IMR-90 (cell line): ENCODE measurements at regions not wholly inside any gene's neighbourhood (a gene's known extent, or its start where the extent isn't known, plus 50 kb on each side); places are given as distances from the start of the nearest gene placed in this dataset.

ENCODE experiments used
- ATAC-seq: fragments of 200-7000 bp; cut with Tn5 transposase; 2 replicates; pipeline ENCODE4 v1.9.1; 2020; ENCODE audit warnings: low read depth, mild to moderate bottlenecking, moderate library complexity
- BruUV-seq: library from RNA; stranded (reverse); fragments of 400-500 nt; replicated peaks from 2 replicates; lab custom pipeline; 2021; lab: Mats Ljungman, UMichigan
- CTCF ChIA-PET: fragments of 300-600 bp; formaldehyde crosslinking; extraction: SDS; loops from one replicate; lab custom pipeline; 2021; ENCODE audit warnings: antibody characterized with exemption; lab: Yijun Ruan, JAX
- POLR2A ChIA-PET: fragments of 300-600 bp; sonication (Branson Sonifier 250); formaldehyde crosslinking; loops from one replicate; lab custom pipeline; 2022; ENCODE audit warnings: antibody characterized with exemption; ENCODE audit not compliant: unreplicated experiment; lab: Charles Lee
- DNase-seq: peaks from one replicate; pipeline ENCODE4 v3.0.0; 2013
- H2AFZ ChIP-seq: replicated peaks from 2 replicates; pipeline ENCODE3; 2013; ENCODE audit warnings: low read length, mild to moderate bottlenecking; ENCODE audit not compliant: poor library complexity
- H2AK5ac ChIP-seq: 2 replicates; pipeline ENCODE4 v1.6.1; 2013; ENCODE audit warnings: low read depth, low read length, inconsistent platforms
- H2AK9ac ChIP-seq: replicated peaks from 2 replicates; pipeline ENCODE3; 2013; ENCODE audit warnings: mild to moderate bottlenecking, low read depth, low read length, moderate library complexity; ENCODE audit not compliant: poor library complexity
- H2BK120ac ChIP-seq: 2 replicates; pipeline ENCODE4 v1.6.1; 2013; ENCODE audit warnings: low read depth, low read length, inconsistent platforms
- H2BK15ac ChIP-seq: 3 replicates; pipeline ENCODE4 v1.6.1; 2013; ENCODE audit warnings: low read depth, low read length, inconsistent platforms
- H2BK20ac ChIP-seq: 2 replicates; pipeline ENCODE4 v1.6.1; 2013; ENCODE audit warnings: low read depth, mild to moderate bottlenecking, inconsistent platforms, low read length, moderate library complexity
- H2BK5ac ChIP-seq: 2 replicates; pipeline ENCODE4 v1.6.1; 2013; ENCODE audit warnings: mild to moderate bottlenecking, low read depth, low read length, inconsistent platforms; ENCODE audit not compliant: poor library complexity, severe bottlenecking
- H3K14ac ChIP-seq: replicated peaks from 2 replicates; pipeline ENCODE4 v1.6.1; 2013; ENCODE audit warnings: low read depth, low read length, inconsistent platforms
- H3K18ac ChIP-seq: 2 replicates; pipeline ENCODE4 v1.6.1; 2013; ENCODE audit warnings: low read depth, low read length, control low read depth
- H3K23ac ChIP-seq: 2 replicates; pipeline ENCODE4 v1.6.1; 2013; ENCODE audit warnings: low read depth, low read length, inconsistent platforms
- H3K27ac ChIP-seq: 2 replicates; pipeline ENCODE4 v1.5.1; 2013; ENCODE audit warnings: mild to moderate bottlenecking, control low read depth, low read length; ENCODE audit not compliant: insufficient read depth
- H3K27me3 ChIP-seq: 2 replicates; pipeline ENCODE4 v1.6.1; 2013; ENCODE audit warnings: low read length; ENCODE audit not compliant: control insufficient read depth, insufficient read depth
- H3K36me3 ChIP-seq: 2 replicates; pipeline ENCODE4 v1.6.1; 2013; ENCODE audit warnings: low read length, mixed read lengths; ENCODE audit not compliant: control insufficient read depth, insufficient read depth
- H3K4ac ChIP-seq: 2 replicates; pipeline ENCODE4 v1.6.1; 2013; ENCODE audit warnings: low read depth, low read length, inconsistent platforms
- H3K4me1 ChIP-seq: 2 replicates; pipeline ENCODE4 v1.6.1; 2013; ENCODE audit warnings: low read length, mixed read lengths; ENCODE audit not compliant: control insufficient read depth, insufficient read depth
- H3K4me2 ChIP-seq: 2 replicates; pipeline ENCODE4 v1.6.1; 2013; ENCODE audit warnings: low read depth, mild to moderate bottlenecking, control low read depth, low read length, moderate library complexity
- H3K4me3 ChIP-seq: 2 replicates; pipeline ENCODE4 v1.5.1; 2013; ENCODE audit warnings: low read depth, mild to moderate bottlenecking, control low read depth, low read length, moderate library complexity; ENCODE audit not compliant: insufficient read depth
- H3K56ac ChIP-seq: 2 replicates; pipeline ENCODE4 v1.6.1; 2013; ENCODE audit warnings: low read length, inconsistent platforms; ENCODE audit not compliant: insufficient read depth; ENCODE audit errors: extremely low read depth
- H3K79me1 ChIP-seq, 2 experiments: 2 replicates each; pipeline ENCODE4 v1.6.1; 2013; ENCODE audit warnings: low read length in 2 of 2, inconsistent platforms in 1 of 2, low read depth in 1 of 2
- H3K9ac ChIP-seq: 2 replicates; pipeline ENCODE4 v1.6.1; 2013; ENCODE audit warnings: low read depth, low read length, control low read depth
- H3K9me1 ChIP-seq: 2 replicates; pipeline ENCODE4 v1.6.1; 2013; ENCODE audit warnings: low read length, inconsistent platforms; ENCODE audit not compliant: insufficient read depth
- H3K9me3 ChIP-seq: 2 replicates; pipeline ENCODE4 v1.6.1; 2013; ENCODE audit warnings: low read length; ENCODE audit not compliant: control insufficient read depth, insufficient read depth
- H4K20me1 ChIP-seq: 2 replicates; pipeline ENCODE4 v1.6.1; 2013; ENCODE audit warnings: low read length, inconsistent platforms; ENCODE audit not compliant: insufficient read depth
- H4K5ac ChIP-seq: 2 replicates; pipeline ENCODE4 v1.6.1; 2013; ENCODE audit warnings: mild to moderate bottlenecking, low read depth, low read length, control low read depth
- H4K8ac ChIP-seq, 2 experiments: 2 replicates each; pipeline ENCODE4 v1.6.1; 2013; ENCODE audit warnings: low read depth in 2 of 2, low read length in 2 of 2, control low read depth in 1 of 2, inconsistent platforms in 1 of 2
- H4K91ac ChIP-seq: 2 replicates; pipeline ENCODE4 v1.6.1; 2013; ENCODE audit warnings: low read depth, low read length, inconsistent platforms; ENCODE audit not compliant: insufficient read depth
- BHLHE40 ChIP-seq: fragments of 150-350 bp; IDR thresholded peaks from 2 replicates; pipeline ENCODE4 v1.6.1; 2016; ENCODE audit warnings: mild to moderate bottlenecking, low read depth, low read length
- CEBPB ChIP-seq: IDR thresholded peaks from 2 replicates; pipeline ENCODE4 v1.6.1; 2012; ENCODE audit warnings: low read depth, low read length, improper control_type of control experiment
- CHD1 ChIP-seq: IDR thresholded peaks from 2 replicates; pipeline ENCODE4 v1.6.1; 2012; ENCODE audit warnings: low read depth, low read length, improper control_type of control experiment
- CTCF ChIP-seq: conservative IDR thresholded peaks from 2 replicates; pipeline ENCODE4 v1.5.1; 2012; ENCODE audit warnings: mild to moderate bottlenecking, low read depth, low read length, improper control_type of control experiment
- FOS ChIP-seq: fragments of 150-350 bp; IDR thresholded peaks from 2 replicates; pipeline ENCODE4 v1.6.1; 2016; ENCODE audit warnings: low read depth, low read length
- MAFK ChIP-seq: IDR thresholded peaks from 2 replicates; pipeline ENCODE4 v1.6.1; 2012; ENCODE audit warnings: low read depth, low read length, improper control_type of control experiment
- MAZ ChIP-seq: IDR thresholded peaks from 2 replicates; pipeline ENCODE4 v1.6.1; 2012; ENCODE audit warnings: low read depth, mild to moderate bottlenecking, low read length, improper control_type of control experiment, moderate library complexity, borderline replicate concordance
- MXI1 ChIP-seq: IDR thresholded peaks from 2 replicates; pipeline ENCODE4 v1.6.1; 2012; ENCODE audit warnings: low read depth, mild to moderate bottlenecking, low read length, moderate library complexity, borderline replicate concordance
- NFE2L2 ChIP-seq: fragments of 150-350 bp; IDR thresholded peaks from 2 replicates; pipeline ENCODE4 v1.6.1; 2016; ENCODE audit warnings: low read depth, mild to moderate bottlenecking, low read length
- POLR2A ChIP-seq: IDR thresholded peaks from 2 replicates; pipeline ENCODE4 v1.6.1; 2012; ENCODE audit warnings: mild to moderate bottlenecking, low read depth, low read length
- RAD21 ChIP-seq: IDR thresholded peaks from 2 replicates; pipeline ENCODE4 v1.6.1; 2012; ENCODE audit warnings: low read length, improper control_type of control experiment
- RCOR1 ChIP-seq: IDR thresholded peaks from 2 replicates; pipeline ENCODE4 v1.6.1; 2012; ENCODE audit warnings: mild to moderate bottlenecking, low read length, improper control_type of control experiment; ENCODE audit not compliant: insufficient replicate concordance
- RFX5 ChIP-seq: IDR thresholded peaks from 2 replicates; pipeline ENCODE4 v1.8.0; 2012; ENCODE audit warnings: low read depth, mild to moderate bottlenecking, low read length, moderate library complexity
- SMC3 ChIP-seq: fragments of 150-350 bp; IDR thresholded peaks from 2 replicates; pipeline ENCODE4 v1.6.1; 2016; ENCODE audit warnings: low read depth, mild to moderate bottlenecking, antibody characterized with exemption, low read length, moderate library complexity
- WGBS, 2 experiments: methylation state at CpG; one replicate each; pipeline versions ENCODE4 v1.1.5 to v1.1.7; 2013; ENCODE audit warnings: missing lambda C conversion rate in 2 of 2; ENCODE audit not compliant: insufficient read length in 1 of 2; ENCODE audit errors: extremely low coverage in 2 of 2; 5-methylcytosine and 5-hydroxymethylcytosine counted together
- dilution Hi-C: fragments of 300-500 bp; cut with HindIII; formaldehyde crosslinking; loops from one replicate; pipeline ENCODE4 v1.14.3; 2018; ENCODE audit warnings: low sequenced_read_pairs; ENCODE audit not compliant: unreplicated experiment
- in situ Hi-C: fragments of 300-500 bp; cut with MboI; formaldehyde crosslinking; loops from 3 replicates; pipeline ENCODE4 v1.14.3; 2019; ENCODE audit warnings: low sequenced_read_pairs, inconsistent platforms, mixed read lengths
- intact Hi-C: fragments of 100-400 bp; cut with micrococcal nuclease; formaldehyde crosslinking; loops from 2 replicates; pipeline ENCODE4 v1.10.0; 2022
- TF ChIP-seq, protein P1 (sequence below): fragments of 150-350 bp; IDR thresholded peaks from 2 replicates; pipeline ENCODE4 v1.6.1; 2017; ENCODE audit warnings: mild to moderate bottlenecking, antibody characterized with exemption, low read length, low read depth
- TF ChIP-seq, protein P2 (sequence below): fragments of 150-350 bp; IDR thresholded peaks from 2 replicates; pipeline ENCODE4 v1.6.1; 2016; ENCODE audit warnings: low read depth, mild to moderate bottlenecking, low read length, moderate library complexity, borderline replicate concordance

DNA sequence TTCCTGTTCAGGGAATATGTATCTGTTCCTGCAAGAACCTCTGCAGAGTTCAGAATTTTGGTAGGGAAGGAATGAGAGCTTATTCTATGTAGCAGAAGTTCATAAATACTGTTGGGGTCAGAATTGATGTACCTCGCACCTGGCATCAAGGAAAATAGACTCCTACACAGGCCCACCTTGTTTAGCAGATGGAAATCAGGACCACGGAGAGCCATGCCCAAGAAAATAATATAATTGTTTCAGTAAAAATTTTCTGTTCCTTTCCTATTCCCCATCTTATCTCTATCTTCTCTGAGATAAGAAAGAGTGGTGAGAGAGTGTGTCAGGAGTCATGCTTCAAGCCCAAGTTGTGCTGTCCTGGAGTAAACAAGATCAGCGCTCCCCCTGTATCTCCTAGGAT, 404.7 kb upstream of the UBE2E2 start:
- ChIA-PET CTCF (no interaction called here), POLR2A (no interaction called here)
- no peak overlapping the region for H2AK5ac ChIP-seq
- ATAC-seq (no peak), DNase-seq (no peak)
- no peaks in the 10 kb centered on the region for H3K36me3 ChIP-seq
- no peak overlapping the region for H3K23ac ChIP-seq
- TF ChIP-seq RCOR1 (no peak), SMC3 (no peak), RAD21 (no peak), POLR2A (no peak), CHD1 (no peak), NFE2L2 (no peak), CEBPB (no peak), MXI1 (no peak), BHLHE40 (no peak), RFX5 (no peak), MAZ (no peak), CTCF (no peak), MAFK (no peak), FOS (no peak)
- TF ChIP-seq, protein P1, sequence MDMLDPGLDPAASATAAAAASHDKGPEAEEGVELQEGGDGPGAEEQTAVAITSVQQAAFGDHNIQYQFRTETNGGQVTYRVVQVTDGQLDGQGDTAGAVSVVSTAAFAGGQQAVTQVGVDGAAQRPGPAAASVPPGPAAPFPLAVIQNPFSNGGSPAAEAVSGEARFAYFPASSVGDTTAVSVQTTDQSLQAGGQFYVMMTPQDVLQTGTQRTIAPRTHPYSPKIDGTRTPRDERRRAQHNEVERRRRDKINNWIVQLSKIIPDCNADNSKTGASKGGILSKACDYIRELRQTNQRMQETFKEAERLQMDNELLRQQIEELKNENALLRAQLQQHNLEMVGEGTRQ, result no peak
- TF ChIP-seq, protein P2, sequence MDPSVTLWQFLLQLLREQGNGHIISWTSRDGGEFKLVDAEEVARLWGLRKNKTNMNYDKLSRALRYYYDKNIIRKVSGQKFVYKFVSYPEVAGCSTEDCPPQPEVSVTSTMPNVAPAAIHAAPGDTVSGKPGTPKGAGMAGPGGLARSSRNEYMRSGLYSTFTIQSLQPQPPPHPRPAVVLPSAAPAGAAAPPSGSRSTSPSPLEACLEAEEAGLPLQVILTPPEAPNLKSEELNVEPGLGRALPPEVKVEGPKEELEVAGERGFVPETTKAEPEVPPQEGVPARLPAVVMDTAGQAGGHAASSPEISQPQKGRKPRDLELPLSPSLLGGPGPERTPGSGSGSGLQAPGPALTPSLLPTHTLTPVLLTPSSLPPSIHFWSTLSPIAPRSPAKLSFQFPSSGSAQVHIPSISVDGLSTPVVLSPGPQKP, result no peak
- no peaks in the 10 kb centered on the region for H3K9me1 ChIP-seq
- intact Hi-C loops, result no loop called here
- H3K9ac ChIP-seq, result no peak overlapping the region
- no peak overlapping the region for H3K14ac ChIP-seq
- H3K27me3 ChIP-seq, result no peaks in the 10 kb centered on the region
- no peak overlapping the region for H2BK120ac ChIP-seq
- no peak overlapping the region for H3K27ac ChIP-seq
- no peaks in the 10 kb centered on the region for H3K9me3 ChIP-seq
- BruUV-seq, result no TSS peak
- H2AK9ac ChIP-seq, result no peak overlapping the region
- no peak overlapping the region for H4K8ac ChIP-seq
- H2BK20ac ChIP-seq, result no peak overlapping the region
- H2AFZ ChIP-seq, result no peak overlapping the region
- no CpG with 5 or more reads among the region's 3 CpGs for WGBS, 2 experiments
- no peak overlapping the region for H3K4ac ChIP-seq
- dilution Hi-C loops, result no loop called here
- no peaks in the 10 kb centered on the region for H3K79me1 ChIP-seq
- H2BK5ac ChIP-seq, result no peak overlapping the region
- H3K4me3 ChIP-seq, result no peak overlapping the region
- H4K20me1 ChIP-seq, result no peaks in the 10 kb centered on the region
- H3K18ac ChIP-seq, result no peak overlapping the region
- H3K56ac ChIP-seq, result no peak overlapping the region
- H4K91ac ChIP-seq, result no peak overlapping the region
- H3K4me2 ChIP-seq, result no peak overlapping the region
- H3K4me1 ChIP-seq, result no peaks in the 10 kb centered on the region
- no peak overlapping the region for H2BK15ac ChIP-seq
- in situ Hi-C loops, result no loop called here
- H4K5ac ChIP-seq, result no peak overlapping the region
